Fibroblast of mammary gland (primary cell): ENCODE measurements at regions not wholly inside any gene's neighbourhood (a gene's known extent, or its start where the extent isn't known, plus 50 kb on each side); places are given as distances from the start of the nearest gene placed in this dataset.
"Not testable (repeated sequence)": the region's sequence is repeated elsewhere in the genome, so short reads cannot be mapped to it uniquely, and the experiment has no call there.

Source experiments
- DNase-seq: peaks from one replicate; pipeline ENCODE4 v3.0.0-alpha.2; 2010; ENCODE audit warnings: low read depth
- H3K4me3 ChIP-seq: 2 replicates; pipeline ENCODE4 v1.5.1; 2011; ENCODE audit warnings: low read depth, mild to moderate bottlenecking, low read length, moderate library complexity; ENCODE audit not compliant: control insufficient read depth
- CTCF ChIP-seq: conservative IDR thresholded peaks from 2 replicates; pipeline ENCODE4 v1.5.1; 2011; ENCODE audit warnings: low read depth, low read length, inconsistent platforms; ENCODE audit not compliant: control insufficient read depth, insufficient read depth

DNA sequence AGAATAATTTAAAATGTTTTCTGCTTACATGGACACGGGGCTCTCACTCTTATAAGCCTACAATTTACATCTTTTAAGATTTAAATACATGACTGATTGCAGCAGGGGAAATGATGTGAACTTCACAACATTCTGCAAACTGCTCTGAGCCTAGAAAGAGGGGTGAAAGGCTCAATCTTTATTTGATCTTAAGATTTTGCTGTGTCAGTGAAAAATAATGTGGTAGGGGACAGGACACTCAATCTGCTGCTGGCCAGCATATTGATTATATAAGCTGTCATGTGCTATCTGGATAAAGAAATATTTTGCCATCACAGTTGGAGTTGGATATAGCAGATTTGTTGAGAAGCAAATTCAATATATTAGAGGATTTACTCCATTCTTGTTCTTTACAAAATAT, 2210.5 kb downstream of the PCDH7 start:
- no peak for TF ChIP-seq CTCF
- no peak for DNase-seq
- no peak overlapping the region for H3K4me3 ChIP-seq

- no peak for DNase-seq
- H3K4me3 ChIP-seq: no peak overlapping the region
- no peak for TF ChIP-seq CTCF
Observed at GRCh38 chr4:32931475-32931874, 2211.3 kb downstream of the PCDH7 start.

DNA sequence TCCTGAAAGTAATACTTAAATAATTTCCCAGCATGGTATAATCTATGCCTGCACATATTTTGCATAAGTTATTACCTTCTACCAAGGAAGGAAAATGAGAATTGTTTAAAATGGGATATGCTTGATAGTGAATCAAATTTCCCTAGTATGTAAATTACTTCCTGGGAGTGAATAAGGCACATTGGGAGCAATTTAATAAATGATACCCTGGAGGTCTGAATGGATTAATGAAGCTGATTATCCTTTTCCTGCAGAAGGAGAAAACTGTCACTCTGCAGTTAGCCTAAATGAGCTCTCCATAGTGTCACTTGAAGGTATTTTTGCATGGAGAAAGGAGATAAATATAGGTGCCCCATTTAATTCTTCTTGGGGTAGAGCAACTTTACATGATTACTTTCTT, 2212.0 kb downstream of the PCDH7 start:
- no peak for DNase-seq
- TF ChIP-seq CTCF: no peak
- no peak overlapping the region for H3K4me3 ChIP-seq

DNA sequence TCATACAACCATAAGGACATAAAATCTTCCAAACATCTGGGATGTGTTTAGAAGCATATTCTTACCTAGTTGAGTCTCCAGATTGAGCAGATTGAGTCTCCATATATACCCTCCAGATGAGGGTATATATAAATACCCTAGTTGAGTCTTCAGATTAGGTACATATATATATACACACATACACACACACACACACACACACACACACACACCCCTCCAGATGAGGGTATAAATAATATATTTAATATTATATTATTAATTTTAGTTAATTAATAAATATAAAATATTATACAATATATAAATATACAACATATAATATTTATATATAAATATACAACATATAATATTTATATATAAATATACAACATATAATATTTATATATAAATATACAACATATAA, 2219.1 kb downstream of the PCDH7 start:
- H3K4me3 ChIP-seq, DNase-seq: not testable (repeated sequence)

GRCh38 chr4:32950866-32951265, 2230.7 kb downstream of the PCDH7 start:
- H3K4me3 ChIP-seq: no peak overlapping the region
- TF ChIP-seq CTCF: no peak
- DNase-seq: no peak

- DNase-seq: no peak
- H3K4me3 ChIP-seq: no peak overlapping the region
- TF ChIP-seq CTCF: no peak
Observed at GRCh38 chr4:32958586-32958985, 2238.4 kb downstream of the PCDH7 start.

GRCh38 chr4:32962100-32962499, 2241.9 kb downstream of the PCDH7 start:
- H3K4me3 ChIP-seq: no peak overlapping the region
- no peak for TF ChIP-seq CTCF
- DNase-seq: peak; percentile 2
